ENCODE measurements at regions not wholly inside any gene's neighbourhood (a gene's known extent, or its start where the extent isn't known, plus 50 kb on each side); places are given as distances from the start of the nearest gene placed in this dataset.

GRCh38 chr12:116403546-116403945, 126.1 kb upstream of the MED13L start:
- Histone ChIP-seq H3K36me3 (ENCODE audit: insufficient read depth) (no peaks in the 10 kb centered on the region), H3K79me2 (ENCODE audit: insufficient read depth, low read depth) (no peaks in the 10 kb centered on the region), H2AFZ (ENCODE audit: low read depth) (no peak overlapping the region), H3K4me1 (ENCODE audit: low read depth, poor library complexity, severe bottlenecking) (no peaks in the 10 kb centered on the region), H3K4me2 (no peak overlapping the region), H3K27ac (no peak overlapping the region), H4K20me1 (ENCODE audit: insufficient read depth) (no peaks in the 10 kb centered on the region), H3K9ac (no peak overlapping the region), H3K27me3 (ENCODE audit: insufficient read depth, low read depth) (no peaks in the 10 kb centered on the region), H3K4me3 (IDR thresholded peaks at IDR 0.05; ENCODE audit: insufficient read depth, low read depth, low read length) (no peak overlapping the region)
- no peak for TF ChIP-seq CTCF (conservative IDR thresholded peaks at IDR 0.05; ENCODE audit: low read depth, low read length)

GRCh38 chr12:116404247-116404646, 126.8 kb upstream of the MED13L start:
- Histone ChIP-seq H3K27ac (no peak overlapping the region), H2AFZ (ENCODE audit: low read depth) (no peak overlapping the region), H3K4me2 (no peak overlapping the region), H3K27me3 (ENCODE audit: insufficient read depth, low read depth) (no peaks in the 10 kb centered on the region), H4K20me1 (ENCODE audit: insufficient read depth) (no peaks in the 10 kb centered on the region), H3K9ac (no peak overlapping the region), H3K79me2 (ENCODE audit: insufficient read depth, low read depth) (no peaks in the 10 kb centered on the region), H3K4me1 (ENCODE audit: low read depth, poor library complexity, severe bottlenecking) (no peaks in the 10 kb centered on the region), H3K4me3 (IDR thresholded peaks at IDR 0.05; ENCODE audit: insufficient read depth, low read depth, low read length) (no peak overlapping the region), H3K36me3 (ENCODE audit: insufficient read depth) (no peaks in the 10 kb centered on the region)
- no peak for TF ChIP-seq CTCF (conservative IDR thresholded peaks at IDR 0.05; ENCODE audit: low read depth, low read length)

- TF ChIP-seq CTCF (conservative IDR thresholded peaks at IDR 0.05; ENCODE audit: low read depth, low read length) = no peak
- H3K27ac ChIP-seq = no peak overlapping the region
These were observed 127.6 kb upstream of the MED13L start for GRCh38 chr12:116404913-116405611.

GRCh38 chr12:116406529-116406928, 129.0 kb upstream of the MED13L start:
- Histone ChIP-seq H3K4me1 (ENCODE audit: low read depth, poor library complexity, severe bottlenecking) (no peaks in the 10 kb centered on the region), H3K4me2 (no peak overlapping the region), H3K36me3 (ENCODE audit: insufficient read depth) (no peaks in the 10 kb centered on the region), H4K20me1 (ENCODE audit: insufficient read depth) (no peaks in the 10 kb centered on the region), H3K27me3 (ENCODE audit: insufficient read depth, low read depth) (no peaks in the 10 kb centered on the region), H3K9ac (no peak overlapping the region), H3K4me3 (IDR thresholded peaks at IDR 0.05; ENCODE audit: insufficient read depth, low read depth, low read length) (no peak overlapping the region), H3K27ac (no peak overlapping the region), H3K79me2 (ENCODE audit: insufficient read depth, low read depth) (no peaks in the 10 kb centered on the region), H2AFZ (ENCODE audit: low read depth) (no peak overlapping the region)
- TF ChIP-seq CTCF (conservative IDR thresholded peaks at IDR 0.05; ENCODE audit: low read depth, low read length) = no peak

More at GRCh38 chr12:116404913-116405611, 127.6 kb upstream of the MED13L start:
- Histone ChIP-seq H3K36me3 (ENCODE audit: insufficient read depth) (no peaks in the 10 kb centered on the region), H3K79me2 (ENCODE audit: insufficient read depth, low read depth) (no peaks in the 10 kb centered on the region), H3K4me3 (IDR thresholded peaks at IDR 0.05; ENCODE audit: insufficient read depth, low read depth, low read length) (no peak overlapping the region), H3K4me2 (no peak overlapping the region), H3K9ac (no peak overlapping the region), H3K27me3 (ENCODE audit: insufficient read depth, low read depth) (no peaks in the 10 kb centered on the region), H2AFZ (ENCODE audit: low read depth) (no peak overlapping the region), H4K20me1 (ENCODE audit: insufficient read depth) (no peaks in the 10 kb centered on the region), H3K4me1 (ENCODE audit: low read depth, poor library complexity, severe bottlenecking) (no peaks in the 10 kb centered on the region)

All from KMS-11 (cell line).